ENCODE measurements at regions not wholly inside any gene's neighbourhood (a gene's known extent, or its start where the extent isn't known, plus 50 kb on each side); places are given as distances from the start of the nearest gene placed in this dataset.

- Histone ChIP-seq H3K79me2 (ENCODE audit: control insufficient read depth, low read length) (no peaks in the 10 kb centered on the region), H3K4me3 (ENCODE audit: low read length) (no peak overlapping the region), H3K27ac (ENCODE audit: low read depth, low read length) (no peak overlapping the region), H3K4me2 (ENCODE audit: low read length) (no peak overlapping the region), H3K27me3 (ENCODE audit: control insufficient read depth, low read length) (no peaks in the 10 kb centered on the region), H3K9me3 (ENCODE audit: control insufficient read depth, insufficient read depth, low read length) (no peaks in the 10 kb centered on the region), H3K36me3 (ENCODE audit: control insufficient read depth, low read length) (no peaks in the 10 kb centered on the region), H4K20me1 (ENCODE audit: control insufficient read depth, insufficient read depth, low read depth, low read length) (no peaks in the 10 kb centered on the region), H3K4me1 (ENCODE audit: control insufficient read depth, low read length) (0 out of 2 replicates have a peak, but pooled peaks cover 3% of the 10 kb centered on the region), H3K9me2 (replicated peaks; ENCODE audit: control insufficient read depth, low read length) (no peaks in the 10 kb centered on the region), H3F3A (ENCODE audit: control insufficient read depth, insufficient read depth) (no peaks in the 10 kb centered on the region)
- TF ChIP-seq CTCF (IDR thresholded peaks at IDR 0.05; ENCODE audit: low read depth, low read length, poor library complexity, severe bottlenecking), result no peak
- TF ChIP-seq EZH2phosphoT487 (IDR thresholded peaks at IDR 0.05; ENCODE audit: borderline replicate concordance, low read length), result no peak
Measured at GRCh38 chr11:79922641-79923040, 481.8 kb upstream of the TENM4 start.

- Histone ChIP-seq H3K4me2 (ENCODE audit: low read length) (no peak overlapping the region), H3K79me2 (ENCODE audit: control insufficient read depth, low read length) (no peaks in the 10 kb centered on the region), H3K27ac (ENCODE audit: low read depth, low read length) (no peak overlapping the region), H3F3A (ENCODE audit: control insufficient read depth, insufficient read depth) (no peaks in the 10 kb centered on the region), H3K36me3 (ENCODE audit: control insufficient read depth, low read length) (no peaks in the 10 kb centered on the region), H3K27me3 (ENCODE audit: control insufficient read depth, low read length) (no peaks in the 10 kb centered on the region), H3K9me2 (replicated peaks; ENCODE audit: control insufficient read depth, low read length) (no peaks in the 10 kb centered on the region), H3K4me1 (ENCODE audit: control insufficient read depth, low read length) (no peaks in the 10 kb centered on the region), H4K20me1 (ENCODE audit: control insufficient read depth, insufficient read depth, low read depth, low read length) (no peaks in the 10 kb centered on the region), H3K9me3 (ENCODE audit: control insufficient read depth, insufficient read depth, low read length) (no peaks in the 10 kb centered on the region), H3K4me3 (ENCODE audit: low read length) (no peak overlapping the region)
- no peak for TF ChIP-seq CTCF (IDR thresholded peaks at IDR 0.05; ENCODE audit: low read depth, low read length, poor library complexity, severe bottlenecking)
- TF ChIP-seq EZH2phosphoT487 (IDR thresholded peaks at IDR 0.05; ENCODE audit: borderline replicate concordance, low read length), result no peak
Measured at GRCh38 chr11:79920480-79920879, 479.6 kb upstream of the TENM4 start.

DNA sequence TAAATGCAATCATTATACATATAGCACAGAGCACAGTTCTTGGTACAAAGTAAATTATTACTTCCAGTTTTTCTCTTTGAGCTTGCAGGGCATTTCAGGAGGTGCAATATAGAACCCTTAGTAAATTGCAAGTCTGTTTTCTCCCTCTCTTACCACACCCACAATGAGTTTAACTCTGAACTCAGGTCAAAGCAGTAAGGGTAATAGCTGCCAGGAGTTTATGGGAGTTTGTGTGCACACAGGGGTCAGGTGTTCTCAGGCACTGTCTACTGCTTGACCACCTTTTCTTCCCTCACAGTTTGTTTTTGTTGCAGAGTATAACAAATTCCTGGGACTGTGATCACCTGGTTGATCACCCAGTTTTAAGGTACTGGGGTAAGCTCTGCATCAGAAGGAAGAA, 478.5 kb upstream of the TENM4 start:
- Histone ChIP-seq H3K79me2 (ENCODE audit: control insufficient read depth, low read length) (no peaks in the 10 kb centered on the region), H3K4me2 (ENCODE audit: low read length) (no peak overlapping the region), H3K9me3 (ENCODE audit: control insufficient read depth, insufficient read depth, low read length) (no peaks in the 10 kb centered on the region), H3K9me2 (replicated peaks; ENCODE audit: control insufficient read depth, low read length) (no peaks in the 10 kb centered on the region), H4K20me1 (ENCODE audit: control insufficient read depth, insufficient read depth, low read depth, low read length) (no peaks in the 10 kb centered on the region), H3K36me3 (ENCODE audit: control insufficient read depth, low read length) (no peaks in the 10 kb centered on the region), H3K4me3 (ENCODE audit: low read length) (no peak overlapping the region), H3K27ac (ENCODE audit: low read depth, low read length) (no peak overlapping the region), H3K27me3 (ENCODE audit: control insufficient read depth, low read length) (no peaks in the 10 kb centered on the region), H3K4me1 (ENCODE audit: control insufficient read depth, low read length) (no peaks in the 10 kb centered on the region), H3F3A (ENCODE audit: control insufficient read depth, insufficient read depth) (no peaks in the 10 kb centered on the region)
- no peak for TF ChIP-seq CTCF (IDR thresholded peaks at IDR 0.05; ENCODE audit: low read depth, low read length, poor library complexity, severe bottlenecking)
- TF ChIP-seq EZH2phosphoT487 (IDR thresholded peaks at IDR 0.05; ENCODE audit: borderline replicate concordance, low read length), result no peak

DNA sequence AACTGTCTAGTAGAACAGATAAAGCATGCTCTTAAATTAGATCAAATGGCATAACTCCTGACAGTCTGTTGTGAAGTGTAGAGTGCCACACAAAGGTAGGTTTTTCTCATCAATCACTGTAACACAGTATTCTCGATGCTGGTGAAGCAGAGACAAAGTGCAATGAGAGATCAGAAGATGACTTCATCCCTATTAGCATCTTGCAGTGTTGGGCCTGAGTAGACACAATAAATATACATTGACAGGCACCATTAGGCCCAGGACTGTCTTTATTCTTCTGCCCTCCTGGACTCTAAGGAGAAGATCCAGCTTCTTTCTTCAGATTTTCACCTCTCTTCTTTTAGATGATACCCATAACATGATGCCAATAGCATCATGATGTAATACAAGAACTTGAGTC, 478.0 kb upstream of the TENM4 start:
- Histone ChIP-seq H3F3A (ENCODE audit: control insufficient read depth, insufficient read depth) (no peaks in the 10 kb centered on the region), H3K36me3 (ENCODE audit: control insufficient read depth, low read length) (no peaks in the 10 kb centered on the region), H3K9me2 (replicated peaks; ENCODE audit: control insufficient read depth, low read length) (no peaks in the 10 kb centered on the region), H3K4me1 (ENCODE audit: control insufficient read depth, low read length) (no peaks in the 10 kb centered on the region), H3K4me2 (ENCODE audit: low read length) (no peak overlapping the region), H3K27me3 (ENCODE audit: control insufficient read depth, low read length) (no peaks in the 10 kb centered on the region), H3K79me2 (ENCODE audit: control insufficient read depth, low read length) (no peaks in the 10 kb centered on the region), H3K27ac (ENCODE audit: low read depth, low read length) (no peak overlapping the region), H3K4me3 (ENCODE audit: low read length) (no peak overlapping the region), H3K9me3 (ENCODE audit: control insufficient read depth, insufficient read depth, low read length) (no peaks in the 10 kb centered on the region), H4K20me1 (ENCODE audit: control insufficient read depth, insufficient read depth, low read depth, low read length) (no peaks in the 10 kb centered on the region)
- no peak for TF ChIP-seq CTCF (IDR thresholded peaks at IDR 0.05; ENCODE audit: low read depth, low read length, poor library complexity, severe bottlenecking)
